ENCODE measurements at regions not wholly inside any gene's neighbourhood (a gene's known extent, or its start where the extent isn't known, plus 50 kb on each side); places are given as distances from the start of the nearest gene placed in this dataset.
"Not testable (repeated sequence)": the region's sequence is repeated elsewhere in the genome, so short reads cannot be mapped to it uniquely, and the experiment has no call there.

GRCh38 chr22:33221568-33221967 lies 163.4 kb upstream of the SYN3 start:
- no peak for DNase-seq (ENCODE audit: low spot score)

DNA sequence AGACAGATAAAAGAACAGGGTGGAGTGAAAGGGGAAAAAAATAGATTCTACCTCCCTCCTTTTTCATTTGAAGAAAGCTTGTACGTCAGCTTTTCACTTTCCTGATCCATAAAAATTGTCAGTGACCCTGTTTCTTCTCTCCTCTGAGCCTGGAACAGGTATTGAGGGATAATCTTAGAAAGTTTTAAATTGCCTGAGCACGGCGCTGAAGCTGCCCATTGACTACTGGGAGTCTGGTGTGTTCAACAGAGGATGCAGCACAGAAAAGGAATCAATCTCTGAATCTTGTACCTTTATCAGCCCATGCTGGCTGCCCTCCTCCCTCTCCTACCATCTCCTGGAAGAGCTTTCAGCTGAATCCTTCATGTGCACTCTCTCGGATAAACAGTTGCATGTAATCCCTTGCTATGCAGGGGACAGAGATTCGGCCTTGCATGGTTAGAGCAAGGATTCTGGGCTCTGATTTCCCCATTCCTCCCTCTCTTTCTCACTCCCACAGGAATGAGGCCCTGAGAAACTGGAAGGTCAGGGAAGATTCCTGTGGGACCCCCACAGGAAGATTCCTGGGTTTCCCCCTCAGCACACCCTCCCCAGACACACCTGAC lies 162.4 kb upstream of the SYN3 start:
- DNase-seq (ENCODE audit: low spot score), result no peak

- no peak for DNase-seq (ENCODE audit: low spot score)
These were observed 161.6 kb upstream of the SYN3 start for GRCh38 chr22:33219648-33220384.

DNA sequence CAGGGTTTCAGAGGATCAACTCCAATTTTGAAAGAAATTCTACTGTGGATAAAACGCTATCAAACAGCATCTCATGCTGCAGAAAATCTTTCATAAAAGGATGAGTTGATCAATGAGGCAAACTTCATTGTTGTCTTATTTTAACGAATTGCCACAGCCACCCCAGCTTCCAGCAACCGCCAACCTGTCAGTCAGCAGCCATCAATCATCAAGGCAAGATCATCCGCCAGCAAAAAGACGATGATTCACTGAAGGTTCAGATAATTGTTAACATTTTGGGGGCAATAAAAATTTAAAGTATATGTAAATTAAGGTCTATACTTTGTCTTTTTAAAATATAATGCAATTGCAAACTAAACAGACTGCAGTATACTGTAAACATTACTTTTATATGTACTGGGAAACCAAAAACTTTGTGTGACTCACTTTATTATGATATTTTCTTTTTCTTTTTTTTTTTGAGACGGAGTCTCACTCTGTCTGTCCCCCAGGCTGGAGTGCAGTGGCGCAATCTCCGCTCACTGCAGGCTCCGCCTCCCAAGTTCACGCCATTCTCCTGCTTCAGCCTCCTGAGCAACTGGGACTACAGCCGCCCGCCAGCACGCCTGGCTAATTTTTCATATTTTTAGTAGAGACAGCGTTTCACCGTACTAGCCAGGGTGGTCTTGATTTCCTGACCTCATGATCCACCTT lies 155.3 kb upstream of the SYN3 start:
- DNase-seq (ENCODE audit: low spot score), result no peak

GRCh38 chr22:33209930-33210784 lies 152.0 kb upstream of the SYN3 start:
- DNase-seq (ENCODE audit: low spot score), result peak; percentile 50

GRCh38 chr22:33204408-33204807 lies 146.2 kb upstream of the SYN3 start:
- no peak for DNase-seq (ENCODE audit: low spot score)

DNA sequence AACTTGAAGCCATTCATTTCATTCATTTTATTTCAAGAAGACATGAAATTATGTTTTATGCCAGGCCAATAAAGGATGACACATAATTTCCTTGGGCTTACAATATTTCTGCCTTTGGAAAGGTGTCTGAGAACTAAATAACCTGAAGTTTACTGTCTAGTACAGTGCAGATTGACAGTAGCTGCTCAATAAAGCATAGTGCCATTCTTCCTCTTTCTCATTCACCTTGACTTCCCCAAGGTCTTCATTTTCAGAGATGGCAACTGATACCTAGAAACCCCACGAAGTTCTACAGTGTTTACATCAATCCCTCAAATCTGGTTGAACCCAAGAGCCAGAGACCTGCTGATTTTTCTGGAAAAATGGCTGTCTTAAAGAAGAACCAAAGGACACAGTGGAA lies 144.3 kb upstream of the SYN3 start:
- no peak for DNase-seq (ENCODE audit: low spot score)

DNA sequence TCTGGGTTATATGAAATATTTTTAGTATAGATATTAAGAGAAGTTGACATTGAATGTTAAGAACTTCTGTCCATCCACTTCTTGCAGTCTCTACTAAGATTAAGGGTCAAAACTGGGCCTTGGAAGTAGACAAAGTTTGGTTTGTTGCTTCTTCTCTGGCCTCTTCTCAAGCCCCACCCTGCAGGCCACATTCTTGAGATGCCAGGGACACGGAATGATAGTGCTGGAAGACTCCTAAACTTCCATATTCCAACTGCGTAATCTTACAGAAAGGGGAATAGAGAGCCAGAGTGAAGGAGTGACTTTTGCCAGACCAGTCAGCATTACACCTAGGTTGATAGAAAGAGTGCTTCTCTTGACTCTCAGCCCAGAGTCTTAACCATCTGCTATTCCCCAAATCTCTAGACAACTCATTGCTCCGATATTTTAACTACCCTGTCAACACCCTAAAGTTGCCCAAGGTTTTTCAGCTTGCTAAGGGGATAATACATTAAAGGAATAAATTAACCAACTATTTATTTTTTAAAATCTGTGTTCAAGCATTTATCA lies 136.4 kb upstream of the SYN3 start:
- DNase-seq (ENCODE audit: low spot score), result no peak

GRCh38 chr22:33192156-33192555 lies 134.0 kb upstream of the SYN3 start:
- no peak for DNase-seq (ENCODE audit: low spot score)

- no peak for DNase-seq (ENCODE audit: low spot score)
These were observed 130.1 kb upstream of the SYN3 start for GRCh38 chr22:33188326-33188725.

DNA sequence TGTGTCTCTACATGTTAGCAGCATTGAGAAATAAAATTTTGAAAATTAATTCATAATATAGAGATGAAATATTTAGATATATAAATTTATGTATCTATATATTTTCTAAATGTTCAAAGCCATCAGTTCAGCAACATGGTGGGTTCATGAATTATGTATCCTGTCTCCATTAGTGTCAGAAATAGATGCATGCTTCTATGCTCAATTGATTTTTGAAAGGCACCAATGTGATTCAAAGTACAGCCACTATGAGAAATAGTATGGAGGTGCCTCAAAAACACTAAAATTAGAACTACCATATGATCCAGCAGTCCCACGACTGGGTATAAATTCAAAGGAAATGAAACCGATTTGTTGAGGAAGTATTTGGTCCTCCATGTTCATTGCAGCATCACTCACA lies 128.6 kb upstream of the SYN3 start:
- no peak for DNase-seq (ENCODE audit: low spot score)

GRCh38 chr22:33180356-33180755 lies 122.2 kb upstream of the SYN3 start:
- no peak for DNase-seq (ENCODE audit: low spot score)

DNA sequence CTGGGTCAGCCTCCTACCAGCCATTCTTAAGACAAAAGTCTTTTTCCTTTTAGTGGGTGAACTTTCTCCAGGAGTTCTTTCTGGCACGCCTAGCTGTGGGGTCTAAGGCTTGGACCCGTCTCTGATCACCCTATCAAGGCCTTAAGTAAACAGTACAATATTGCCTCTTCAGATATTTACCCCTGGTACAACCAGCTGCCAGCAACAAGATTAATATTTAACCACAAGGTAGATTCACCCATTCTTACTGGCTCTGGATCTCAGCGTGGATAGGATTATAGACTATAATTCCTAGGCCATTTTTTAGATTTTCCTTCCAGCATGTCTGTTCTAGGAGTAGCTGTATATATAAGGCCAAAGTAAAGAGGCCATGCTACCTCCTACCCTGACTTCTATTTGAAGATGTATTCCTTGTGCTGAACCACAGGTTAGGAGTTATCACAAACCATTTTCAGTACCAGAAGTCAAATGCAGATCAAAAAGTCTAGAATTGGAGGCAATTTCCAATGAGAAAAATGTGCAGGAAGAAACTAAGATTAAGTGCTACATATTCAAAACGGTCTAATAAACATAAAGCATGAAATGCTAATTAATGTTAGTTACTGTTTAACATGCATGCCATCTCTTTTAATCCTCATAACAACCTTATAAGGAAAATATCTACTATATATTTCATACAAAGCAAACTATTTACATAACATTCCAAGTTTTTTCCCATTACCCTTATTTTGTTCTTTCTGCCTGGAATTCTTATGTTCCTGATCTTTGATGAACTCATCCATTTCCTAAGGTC lies 110.0 kb upstream of the SYN3 start:
- no peak for DNase-seq (ENCODE audit: low spot score)

DNA sequence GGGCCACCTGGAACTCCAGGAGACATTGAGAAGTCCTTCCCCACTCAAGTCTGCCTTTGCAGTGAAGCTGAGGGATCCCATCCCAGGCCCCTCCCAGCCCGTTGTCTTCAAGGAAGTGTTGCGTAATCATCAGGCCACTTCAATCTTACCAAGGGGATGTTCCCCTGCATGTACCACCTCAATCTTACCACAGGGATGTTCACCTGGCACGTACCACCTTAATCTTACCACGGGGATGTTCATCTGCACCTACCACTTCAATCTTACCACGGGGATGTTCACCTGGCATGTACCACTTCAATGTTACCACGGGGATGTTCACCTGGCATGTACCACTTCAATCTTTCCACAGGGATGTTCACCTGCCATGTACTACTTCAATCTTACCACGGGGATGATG lies 108.0 kb upstream of the SYN3 start:
- no peak for DNase-seq (ENCODE audit: low spot score)

GRCh38 chr22:33163815-33164214 lies 105.6 kb upstream of the SYN3 start:
- DNase-seq (ENCODE audit: low spot score), result no peak

GRCh38 chr22:33162196-33162595 lies 104.0 kb upstream of the SYN3 start:
- no peak for DNase-seq (ENCODE audit: low spot score)

DNA sequence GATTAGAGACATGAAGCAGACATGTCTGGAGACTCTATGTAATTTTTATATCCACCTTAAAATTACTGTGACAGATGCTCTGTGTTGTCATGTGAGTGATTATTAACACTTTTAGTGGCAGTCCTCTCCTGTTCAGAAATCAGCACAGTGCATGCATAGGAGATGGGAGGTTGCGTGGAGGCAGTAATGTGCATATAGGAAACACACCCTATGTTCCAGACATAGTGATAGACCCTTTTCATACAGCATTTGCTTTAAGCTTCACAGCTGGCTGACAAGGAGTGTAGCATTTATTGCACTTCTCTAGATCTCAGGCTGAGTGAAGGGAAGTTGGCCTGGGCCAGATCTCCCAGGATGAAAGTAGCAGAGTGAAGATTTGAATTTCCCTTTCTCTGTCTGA lies 102.3 kb upstream of the SYN3 start:
- no peak for DNase-seq (ENCODE audit: low spot score)

DNA sequence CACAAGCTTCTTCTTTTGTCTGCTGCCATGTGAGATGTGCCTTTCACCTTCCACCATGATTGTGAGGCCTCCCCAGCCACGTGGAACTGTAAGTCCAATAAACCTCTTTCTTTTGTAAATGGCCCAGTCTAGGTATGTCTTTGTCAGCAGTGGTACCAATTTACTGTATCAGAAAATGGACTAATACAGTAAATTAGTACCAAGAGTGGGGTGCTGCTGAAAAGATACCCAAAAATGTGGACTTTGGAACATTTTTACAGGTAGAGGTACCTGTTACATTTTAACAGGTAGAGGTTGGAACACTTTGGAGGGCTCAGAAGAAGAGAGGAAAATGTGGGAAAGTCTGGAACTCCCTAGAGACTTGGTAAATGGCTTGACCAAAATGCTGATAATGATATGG lies 96.8 kb upstream of the SYN3 start:
- DNase-seq (ENCODE audit: low spot score), result not testable (repeated sequence)

DNA sequence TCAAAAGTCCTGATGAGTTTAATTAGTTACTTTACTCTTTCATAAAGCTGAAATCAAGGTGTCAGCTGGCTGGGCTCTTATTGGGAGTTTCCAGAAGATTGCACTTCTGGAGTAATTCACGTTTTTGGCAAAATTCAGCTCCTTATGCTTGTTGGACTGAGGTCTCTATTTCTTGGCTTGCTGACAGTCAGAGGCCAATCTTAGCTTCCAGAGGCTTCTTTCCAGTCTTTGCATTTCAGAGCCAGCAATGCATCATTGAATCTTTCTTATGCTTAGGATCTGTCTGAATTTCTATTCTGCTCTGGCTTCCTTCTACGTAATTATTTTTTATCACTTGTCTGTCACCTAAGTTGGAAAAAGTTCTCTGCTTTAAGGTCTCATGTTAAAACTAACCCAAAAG lies 91.4 kb upstream of the SYN3 start:
- DNase-seq (ENCODE audit: low spot score), result no peak

GRCh38 chr22:33144721-33145120 lies 86.5 kb upstream of the SYN3 start:
- no peak for DNase-seq (ENCODE audit: low spot score)

DNA sequence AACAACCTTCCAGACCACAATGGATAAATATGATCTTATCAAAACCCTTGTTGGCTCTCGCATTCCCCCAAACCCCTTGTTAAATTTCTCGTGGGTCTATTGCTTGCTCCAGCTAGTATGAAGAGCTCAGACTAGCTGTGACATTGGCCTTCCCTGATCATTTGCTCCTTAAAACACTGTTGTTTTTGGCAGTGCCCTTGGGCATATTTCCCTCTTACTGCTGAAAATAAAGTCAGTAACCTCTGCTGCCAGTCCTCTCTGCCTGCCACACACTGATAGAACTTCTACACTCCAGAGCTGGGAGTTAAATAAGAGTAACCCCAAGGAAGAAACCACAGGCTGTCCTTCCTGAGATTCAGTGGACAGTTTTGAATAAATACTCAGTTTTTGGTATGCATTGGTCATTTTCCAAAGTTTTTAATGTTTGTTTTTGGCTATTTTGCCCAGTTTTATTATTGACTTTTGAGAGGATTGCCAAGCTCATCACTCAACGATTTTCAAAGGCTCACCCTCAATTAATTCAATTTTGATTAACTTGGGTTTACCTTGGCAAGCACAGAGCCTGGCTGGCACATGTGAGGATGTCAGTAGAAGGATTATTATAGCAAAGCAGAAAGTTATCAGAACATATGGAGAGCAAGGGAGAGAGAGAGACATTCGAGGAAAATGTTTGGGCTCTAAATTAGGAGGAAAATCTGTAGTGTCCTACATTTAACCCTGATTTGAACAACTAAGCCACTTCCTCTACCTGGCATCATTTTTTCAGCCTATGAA lies 84.3 kb upstream of the SYN3 start:
- no peak for DNase-seq (ENCODE audit: low spot score)

All from hepatic stellate cell (primary cell).